Body of pancreas (tissue), 4 donors: ENCODE measurements at regions not wholly inside any gene's neighbourhood (a gene's known extent, or its start where the extent isn't known, plus 50 kb on each side); places are given as distances from the start of the nearest gene placed in this dataset.

Source experiments
- ATAC-seq: fragments of 150-250 bp; one replicate; pipeline ENCODE4 v1.9.1; 2016
- DNase-seq, 4 donors: peaks; one replicate each; pipeline ENCODE4 v3.0.0-alpha.2; 2019
- H3K27ac ChIP-seq, 4 donors: fragments of 200-600 bp; sonication (generic); 1 replicate in 3 of 4; 2 replicates in 1 of 4; pipeline versions ENCODE4 v1.5.1 to v1.6.1; 2016 to 2019; ENCODE audit warnings: mild to moderate bottlenecking in 1 of 4, mixed read lengths in 1 of 4, moderate library complexity in 1 of 4
- H3K27me3 ChIP-seq, 2 donors: fragments of 200-600 bp; sonication (generic); one replicate each; pipeline ENCODE4 v1.6.0; 2016; ENCODE audit warnings: mild to moderate bottlenecking in 1 of 2
- H3K36me3 ChIP-seq, 2 donors: fragments of 200-600 bp; sonication (generic); replicated peaks in 1 of 2; 2 replicates each; pipeline ENCODE4 v1.5.1; 2016; ENCODE audit warnings: low read depth in 2 of 2; ENCODE audit not compliant: insufficient read depth in 1 of 2
- H3K4me1 ChIP-seq: fragments of 200-600 bp; sonication (generic); one replicate; pipeline ENCODE4 v1.6.0; 2016
- H3K4me3 ChIP-seq, 2 donors: fragments of 200-600 bp; sonication (generic); 1 replicate in 1 of 2; 2 replicates in 1 of 2; pipeline ENCODE4 v1.5.1; 2016 to 2019
- H3K9me3 ChIP-seq, 3 donors: fragments of 200-600 bp; sonication (generic); 1 replicate in 2 of 3; 2 replicates in 1 of 3; pipeline ENCODE4 v1.5.1; 2016
- CTCF ChIP-seq, 7 experiments: fragments of 450-650 bp in 4 of 7; fragments of 200-600 bp in 3 of 7; sonication (generic) in 3 of 7; IDR thresholded peaks; one replicate each; pipeline ENCODE4 v1.5.1; 2016 to 2019; ENCODE audit warnings: antibody characterized with exemption in 7 of 7
- POLR2A ChIP-seq, 3 donors: fragments of 450-650 bp; IDR thresholded peaks; one replicate each; pipeline ENCODE4 v1.6.1; 2016; ENCODE audit warnings: antibody characterized with exemption in 3 of 3, mild to moderate bottlenecking in 2 of 3
- WGBS, 2 donors: methylation state at CpG; one replicate each; pipeline ENCODE4 v1.1.5; 2017; 5-methylcytosine and 5-hydroxymethylcytosine counted together
- intact Hi-C: fragments of 100-400 bp; cut with DNase I; formaldehyde crosslinking; loops from one replicate; pipeline ENCODE4 v1.15.1; 2023

- no peaks in the 10 kb centered on the region for H3K27me3 ChIP-seq
- no peaks in the 10 kb centered on the region for H3K9me3 ChIP-seq
- TF ChIP-seq POLR2A (IDR thresholded peaks at IDR 0.05): no peak
- no peak for TF ChIP-seq CTCF (IDR thresholded peaks at IDR 0.05)
- H3K36me3 ChIP-seq: no peaks in the 10 kb centered on the region
- no peaks in the 10 kb centered on the region for H3K4me1 ChIP-seq
- H3K4me3 ChIP-seq: no peak overlapping the region
- intact Hi-C loops: no loop called here
- peak; percentile 73 for ATAC-seq
- peak in 1 of 4 donors; percentile 26 for DNase-seq
- peak overlapping the region in 1 of 4 donors; percentile 17 for H3K27ac ChIP-seq
- 44 to 52% methylated on average over 8 of the region's 8 CpGs for WGBS, 2 donors
Measured at GRCh38 chr10:10824591-10825148, 193.0 kb upstream of the CELF2 start.

GRCh38 chr10:10826125-10826524, 191.5 kb upstream of the CELF2 start:
- Histone ChIP-seq H3K4me3 (no peak overlapping the region), H3K9me3 (no peaks in the 10 kb centered on the region), H3K27me3 (no peaks in the 10 kb centered on the region), H3K4me1 (no peaks in the 10 kb centered on the region), H3K36me3 (no peaks in the 10 kb centered on the region), H3K27ac (no peak overlapping the region)
- intact Hi-C loops: no loop called here
- TF ChIP-seq CTCF (IDR thresholded peaks at IDR 0.05) (no peak), POLR2A (IDR thresholded peaks at IDR 0.05) (no peak)
- DNase-seq (no peak), ATAC-seq (no peak)
- WGBS, 2 donors: 69 to 70% methylated on average over 1 of the region's 1 CpG

GRCh38 chr10:10828623-10829022, 189.0 kb upstream of the CELF2 start:
- no peak for TF ChIP-seq CTCF (IDR thresholded peaks at IDR 0.05)
- TF ChIP-seq POLR2A (IDR thresholded peaks at IDR 0.05): no peak
- Histone ChIP-seq H3K27ac (no peak overlapping the region), H3K4me1 (no peaks in the 10 kb centered on the region), H3K36me3 (no peaks in the 10 kb centered on the region), H3K9me3 (no peaks in the 10 kb centered on the region), H3K27me3 (no peaks in the 10 kb centered on the region), H3K4me3 (no peak overlapping the region)
- intact Hi-C loops: no loop called here
- ATAC-seq (no peak), DNase-seq (no peak)

GRCh38 chr10:10829576-10829975, 188.1 kb upstream of the CELF2 start:
- H3K36me3 ChIP-seq: no peaks in the 10 kb centered on the region
- WGBS, 2 donors: 51 to 57% methylated on average over 2 of the region's 2 CpGs
- intact Hi-C loops: no loop called here
- DNase-seq: no peak
- H3K4me3 ChIP-seq: no peak overlapping the region
- H3K27ac ChIP-seq: no peak overlapping the region
- TF ChIP-seq POLR2A (IDR thresholded peaks at IDR 0.05) (no peak), CTCF (IDR thresholded peaks at IDR 0.05) (no peak)
- ATAC-seq: no peak
- no peaks in the 10 kb centered on the region for H3K4me1 ChIP-seq
- no peaks in the 10 kb centered on the region for H3K9me3 ChIP-seq
- H3K27me3 ChIP-seq: no peaks in the 10 kb centered on the region

GRCh38 chr10:10830293-10830986, 187.2 kb upstream of the CELF2 start:
- TF ChIP-seq CTCF (IDR thresholded peaks at IDR 0.05) (no peak), POLR2A (IDR thresholded peaks at IDR 0.05) (no peak)
- WGBS, 2 donors: 59 to 65% methylated on average over 6 of the region's 6 CpGs
- Histone ChIP-seq H3K9me3 (no peaks in the 10 kb centered on the region), H3K4me1 (no peaks in the 10 kb centered on the region), H3K27me3 (no peaks in the 10 kb centered on the region), H3K4me3 (no peak overlapping the region), H3K36me3 (no peaks in the 10 kb centered on the region), H3K27ac (no peak overlapping the region)
- ATAC-seq (peak; percentile 47), DNase-seq (no peak)
- intact Hi-C loops: no loop called here
